ENCODE measurements at regions not wholly inside any gene's neighbourhood (a gene's known extent, or its start where the extent isn't known, plus 50 kb on each side); places are given as distances from the start of the nearest gene placed in this dataset.

DNA sequence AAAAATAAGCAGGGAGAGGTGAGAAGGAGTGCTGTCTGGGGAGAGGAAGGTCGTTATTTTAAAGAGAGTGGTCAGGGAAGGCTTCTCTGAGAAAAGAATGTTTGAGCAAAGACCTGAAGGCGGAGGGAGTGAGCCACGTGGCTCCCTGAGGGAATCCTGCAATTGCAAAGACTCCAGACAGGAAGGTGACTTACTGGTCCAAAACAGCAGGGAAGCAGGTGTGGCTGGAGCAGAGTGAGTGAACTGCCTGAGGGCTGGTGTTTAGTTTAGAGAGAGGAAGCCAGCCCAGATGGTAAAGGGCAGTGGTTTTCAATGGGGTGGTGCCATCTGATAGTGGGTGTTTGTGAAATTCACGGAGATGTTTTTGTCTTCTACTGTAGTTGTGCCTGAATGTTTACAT is 58.8 kb upstream of the LTA4H start:
- TF ChIP-seq ZNF274 (IDR thresholded peaks at IDR 0.05; ENCODE audit: low read length) (no peak), ZNF274 (tag by site-specific recombination; IDR thresholded peaks at IDR 0.05; ENCODE audit: borderline replicate concordance) (no peak), GLI4 (tag by site-specific recombination; IDR thresholded peaks at IDR 0.05) (no peak), SP2 (tag by site-specific recombination; IDR thresholded peaks at IDR 0.05) (no peak), ZNF2 (tag by site-specific recombination; IDR thresholded peaks at IDR 0.05) (no peak)
- TF ChIP-seq, protein P1, sequence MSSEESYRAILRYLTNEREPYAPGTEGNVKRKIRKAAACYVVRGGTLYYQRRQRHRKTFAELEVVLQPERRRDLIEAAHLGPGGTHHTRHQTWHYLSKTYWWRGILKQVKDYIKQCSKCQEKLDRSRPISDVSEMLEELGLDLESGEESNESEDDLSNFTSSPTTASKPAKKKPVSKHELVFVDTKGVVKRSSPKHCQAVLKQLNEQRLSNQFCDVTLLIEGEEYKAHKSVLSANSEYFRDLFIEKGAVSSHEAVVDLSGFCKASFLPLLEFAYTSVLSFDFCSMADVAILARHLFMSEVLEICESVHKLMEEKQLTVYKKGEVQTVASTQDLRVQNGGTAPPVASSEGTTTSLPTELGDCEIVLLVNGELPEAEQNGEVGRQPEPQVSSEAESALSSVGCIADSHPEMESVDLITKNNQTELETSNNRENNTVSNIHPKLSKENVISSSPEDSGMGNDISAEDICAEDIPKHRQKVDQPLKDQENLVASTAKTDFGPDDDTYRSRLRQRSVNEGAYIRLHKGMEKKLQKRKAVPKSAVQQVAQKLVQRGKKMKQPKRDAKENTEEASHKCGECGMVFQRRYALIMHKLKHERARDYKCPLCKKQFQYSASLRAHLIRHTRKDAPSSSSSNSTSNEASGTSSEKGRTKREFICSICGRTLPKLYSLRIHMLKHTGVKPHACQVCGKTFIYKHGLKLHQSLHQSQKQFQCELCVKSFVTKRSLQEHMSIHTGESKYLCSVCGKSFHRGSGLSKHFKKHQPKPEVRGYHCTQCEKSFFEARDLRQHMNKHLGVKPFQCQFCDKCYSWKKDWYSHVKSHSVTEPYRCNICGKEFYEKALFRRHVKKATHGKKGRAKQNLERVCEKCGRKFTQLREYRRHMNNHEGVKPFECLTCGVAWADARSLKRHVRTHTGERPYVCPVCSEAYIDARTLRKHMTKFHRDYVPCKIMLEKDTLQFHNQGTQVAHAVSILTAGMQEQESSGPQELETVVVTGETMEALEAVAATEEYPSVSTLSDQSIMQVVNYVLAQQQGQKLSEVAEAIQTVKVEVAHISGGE (tag by site-specific recombination; conservative IDR thresholded peaks at IDR 0.05; ENCODE audit: low read depth): no peak
